PC-9 (cell line): ENCODE measurements at regions not wholly inside any gene's neighbourhood (a gene's known extent, or its start where the extent isn't known, plus 50 kb on each side); places are given as distances from the start of the nearest gene placed in this dataset.

Experiments
- BruUV-seq: library from RNA; stranded (reverse); fragments of 400-500 nt; replicated peaks from 2 replicates; lab custom pipeline; 2021; lab: Mats Ljungman, UMichigan
- CTCF ChIA-PET: fragments of 300-600 bp; sonication (Branson Sonifier 250); formaldehyde crosslinking; loops from one replicate; lab custom pipeline; 2022; ENCODE audit warnings: antibody characterized with exemption; lab: Charles Lee
- POLR2A ChIA-PET: fragments of 300-600 bp; sonication (Branson Sonifier 250); formaldehyde crosslinking; loops from one replicate; lab custom pipeline; 2022; ENCODE audit warnings: antibody characterized with exemption; ENCODE audit not compliant: unreplicated experiment; lab: Charles Lee
- DNase-seq, 2 experiments: peaks; one replicate each; pipeline versions ENCODE4 v3.0.0 to v3.0.0-alpha.2; 2015 to 2022; ENCODE audit warnings: mixed read lengths in 1 of 2
- H2AFZ ChIP-seq: fragments of 200-600 bp; sonication (generic); 2 replicates; pipeline ENCODE4 v1.8.1; 2017; ENCODE audit warnings: antibody characterized with exemption
- H3F3A ChIP-seq: fragments of 200-600 bp; sonication (generic); 2 replicates; pipeline ENCODE4 v1.8.1; 2017; ENCODE audit warnings: antibody characterized with exemption, mild to moderate bottlenecking, low read depth; ENCODE audit not compliant: insufficient read depth
- H3K27ac ChIP-seq: fragments of 200-600 bp; sonication (generic); 2 replicates; pipeline ENCODE4 v1.6.1; 2016; ENCODE audit warnings: mixed run types
- H3K27me3 ChIP-seq: fragments of 200-600 bp; sonication (generic); 2 replicates; pipeline ENCODE4 v1.6.1; 2016; ENCODE audit warnings: low read depth, mixed run types; ENCODE audit not compliant: insufficient read depth
- H3K36me3 ChIP-seq: fragments of 200-600 bp; sonication (generic); 2 replicates; pipeline ENCODE4 v1.6.1; 2016; ENCODE audit warnings: low read depth, mixed run types
- H3K4me1 ChIP-seq: fragments of 200-600 bp; sonication (generic); replicated peaks from 2 replicates; pipeline ENCODE4 v1.6.1; 2016; ENCODE audit warnings: mixed run types; ENCODE audit not compliant: insufficient read depth
- H3K4me2 ChIP-seq: fragments of 200-600 bp; sonication (generic); 2 replicates; pipeline ENCODE4 v1.6.1; 2017; ENCODE audit warnings: mixed run types
- H3K4me3 ChIP-seq: fragments of 200-600 bp; sonication (generic); 2 replicates; pipeline ENCODE4 v1.6.1; 2016; ENCODE audit warnings: mixed run types
- H3K79me2 ChIP-seq: fragments of 200-600 bp; sonication (generic); 2 replicates; pipeline ENCODE4 v1.6.1; 2017; ENCODE audit warnings: low read depth, mixed run types
- H3K9me2 ChIP-seq: fragments of 200-600 bp; sonication (generic); 2 replicates; pipeline ENCODE4 v1.8.1; 2017; ENCODE audit warnings: mild to moderate bottlenecking; ENCODE audit not compliant: insufficient read depth
- H3K9me3 ChIP-seq: fragments of 200-600 bp; sonication (generic); 2 replicates; pipeline ENCODE4 v1.8.1; 2016; ENCODE audit warnings: low read depth; ENCODE audit not compliant: insufficient read depth
- H4K20me1 ChIP-seq: fragments of 200-600 bp; sonication (generic); 2 replicates; pipeline ENCODE4 v1.8.1; 2017; ENCODE audit not compliant: insufficient read depth
- EZH2 ChIP-seq: fragments of 200-600 bp; sonication (generic); IDR thresholded peaks from 2 replicates; pipeline ENCODE4 v1.8.0; 2017; ENCODE audit warnings: antibody characterized with exemption, low read depth
- intact Hi-C: fragments of 100-400 bp; cut with micrococcal nuclease; formaldehyde crosslinking; loops from one replicate; pipeline ENCODE4 v1.10.0; 2022; ENCODE audit not compliant: unreplicated experiment
- TF ChIP-seq, protein P1 (sequence below): fragments of 200-600 bp; sonication (generic); conservative IDR thresholded peaks from 2 replicates; pipeline ENCODE4 v1.6.1; 2017; ENCODE audit warnings: mixed run types, antibody characterized with exemption, mild to moderate bottlenecking, moderate library complexity

DNA sequence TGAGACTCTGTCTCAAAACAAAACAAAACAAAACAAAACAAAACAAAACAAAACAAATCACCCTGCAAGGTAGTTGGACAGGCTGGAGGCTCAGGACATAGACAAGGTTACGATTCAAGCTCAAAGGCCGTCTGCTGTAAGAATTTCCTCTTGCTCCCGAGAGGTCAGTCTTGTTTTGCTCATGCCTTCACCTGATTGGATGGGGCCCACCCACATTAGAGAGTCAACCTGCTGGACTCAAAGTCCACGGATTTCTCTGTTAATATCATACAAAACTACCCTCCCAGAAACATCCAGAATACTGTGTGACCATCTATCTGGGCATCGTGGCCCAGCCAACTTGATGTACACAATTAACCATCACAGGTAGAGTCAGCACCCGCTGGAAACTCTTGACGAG lies 330.0 kb upstream of the EEF2KMT start:
- TF ChIP-seq EZH2: no peak
- TF ChIP-seq, protein P1, sequence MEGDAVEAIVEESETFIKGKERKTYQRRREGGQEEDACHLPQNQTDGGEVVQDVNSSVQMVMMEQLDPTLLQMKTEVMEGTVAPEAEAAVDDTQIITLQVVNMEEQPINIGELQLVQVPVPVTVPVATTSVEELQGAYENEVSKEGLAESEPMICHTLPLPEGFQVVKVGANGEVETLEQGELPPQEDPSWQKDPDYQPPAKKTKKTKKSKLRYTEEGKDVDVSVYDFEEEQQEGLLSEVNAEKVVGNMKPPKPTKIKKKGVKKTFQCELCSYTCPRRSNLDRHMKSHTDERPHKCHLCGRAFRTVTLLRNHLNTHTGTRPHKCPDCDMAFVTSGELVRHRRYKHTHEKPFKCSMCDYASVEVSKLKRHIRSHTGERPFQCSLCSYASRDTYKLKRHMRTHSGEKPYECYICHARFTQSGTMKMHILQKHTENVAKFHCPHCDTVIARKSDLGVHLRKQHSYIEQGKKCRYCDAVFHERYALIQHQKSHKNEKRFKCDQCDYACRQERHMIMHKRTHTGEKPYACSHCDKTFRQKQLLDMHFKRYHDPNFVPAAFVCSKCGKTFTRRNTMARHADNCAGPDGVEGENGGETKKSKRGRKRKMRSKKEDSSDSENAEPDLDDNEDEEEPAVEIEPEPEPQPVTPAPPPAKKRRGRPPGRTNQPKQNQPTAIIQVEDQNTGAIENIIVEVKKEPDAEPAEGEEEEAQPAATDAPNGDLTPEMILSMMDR: no peak
- intact Hi-C loops: no loop called here
- no peak overlapping the region for H3K27ac ChIP-seq
- H4K20me1 ChIP-seq: 0 out of 2 replicates have a peak, but pooled peaks cover 4% of the 10 kb centered on the region
- no TSS peak for BruUV-seq
- no peak for DNase-seq
- peaks cover 58% of the 10 kb centered on the region for H3K27me3 ChIP-seq
- H3K9me2 ChIP-seq: no peaks in the 10 kb centered on the region
- H3K36me3 ChIP-seq: no peaks in the 10 kb centered on the region
- no peaks in the 10 kb centered on the region for H3K9me3 ChIP-seq
- H3K79me2 ChIP-seq: no peaks in the 10 kb centered on the region
- H3F3A ChIP-seq: no peaks in the 10 kb centered on the region
- no peak overlapping the region for H3K4me2 ChIP-seq
- H3K4me3 ChIP-seq: no peak overlapping the region
- POLR2A ChIA-PET: no interaction called here
- H2AFZ ChIP-seq: no peak overlapping the region
- H3K4me1 ChIP-seq: no peaks in the 10 kb centered on the region
- CTCF ChIA-PET: no interaction called here

- BruUV-seq: no TSS peak
- CTCF ChIA-PET: no interaction called here
Measured at GRCh38 chr16:5422643-5423496, 325.3 kb upstream of the EEF2KMT start.

GRCh38 chr16:5422047-5422446 lies 324.5 kb upstream of the EEF2KMT start:
- H3K79me2 ChIP-seq: no peaks in the 10 kb centered on the region
- H3K4me2 ChIP-seq: no peak overlapping the region
- no peaks in the 10 kb centered on the region for H3F3A ChIP-seq
- 0 out of 2 replicates have a peak, but pooled peaks cover 4% of the 10 kb centered on the region for H4K20me1 ChIP-seq
- no peak overlapping the region for H3K27ac ChIP-seq
- H3K9me2 ChIP-seq: no peaks in the 10 kb centered on the region
- no peak for DNase-seq
- CTCF ChIA-PET: no interaction called here
- H2AFZ ChIP-seq: no peak overlapping the region
- no peaks in the 10 kb centered on the region for H3K36me3 ChIP-seq
- TF ChIP-seq, protein P1: no peak
- TF ChIP-seq EZH2: no peak
- no peaks in the 10 kb centered on the region for H3K9me3 ChIP-seq
- peaks cover 35% of the 10 kb centered on the region for H3K27me3 ChIP-seq
- no peaks in the 10 kb centered on the region for H3K4me1 ChIP-seq
- no TSS peak for BruUV-seq
- POLR2A ChIA-PET: no interaction called here
- intact Hi-C loops: no loop called here
- no peak overlapping the region for H3K4me3 ChIP-seq

More at GRCh38 chr16:5422643-5423496, 325.3 kb upstream of the EEF2KMT start:
- no peak for TF ChIP-seq EZH2
- TF ChIP-seq, protein P1: no peak
- Histone ChIP-seq H3K9me2 (no peaks in the 10 kb centered on the region), H3F3A (no peaks in the 10 kb centered on the region), H3K27ac (no peak overlapping the region), H3K4me1 (no peaks in the 10 kb centered on the region), H3K36me3 (no peaks in the 10 kb centered on the region), H3K4me3 (no peak overlapping the region), H3K79me2 (no peaks in the 10 kb centered on the region), H2AFZ (no peak overlapping the region), H3K9me3 (no peaks in the 10 kb centered on the region), H3K27me3 (peaks cover 34% of the 10 kb centered on the region), H4K20me1 (0 out of 2 replicates have a peak, but pooled peaks cover 4% of the 10 kb centered on the region), H3K4me2 (no peak overlapping the region)
- POLR2A ChIA-PET: no interaction called here
- intact Hi-C loops: no loop called here
- DNase-seq: no peak
